ENCODE measurements at regions not wholly inside any gene's neighbourhood (a gene's known extent, or its start where the extent isn't known, plus 50 kb on each side); places are given as distances from the start of the nearest gene placed in this dataset.

DNA sequence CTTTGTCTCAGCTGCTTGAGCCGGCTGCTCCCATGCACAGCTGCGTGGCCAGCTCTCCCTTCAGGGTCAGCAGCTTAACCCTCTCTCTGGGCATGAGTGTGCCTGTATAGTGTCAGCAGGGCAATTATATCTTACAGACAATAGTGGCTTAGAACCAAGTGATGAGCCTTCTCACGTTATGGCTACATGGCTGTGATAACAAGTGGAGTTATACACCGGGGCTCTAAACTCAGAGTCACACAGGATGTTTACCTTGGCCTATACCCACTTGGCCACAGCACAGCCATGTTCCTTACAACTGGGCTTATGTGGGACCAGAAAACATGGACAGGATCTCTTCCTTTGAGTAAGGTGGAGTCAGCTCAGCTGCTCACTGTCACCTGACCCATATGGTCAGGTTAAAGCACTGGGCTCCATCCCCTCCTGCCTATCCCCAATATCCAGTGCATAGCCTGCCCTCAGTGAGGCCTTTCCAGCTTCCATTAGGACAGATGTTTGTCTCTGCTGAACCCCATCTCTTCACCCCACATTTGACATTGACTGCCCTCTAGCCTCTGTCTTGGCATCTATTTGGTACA is 294.2 kb upstream of the NCKAP5 start:
- Histone ChIP-seq H3K36me3 (no peaks in the 10 kb centered on the region), H3K27me3 (no peaks in the 10 kb centered on the region), H3K27ac (no peak overlapping the region), H3K4me3 (no peak overlapping the region), H3K9me3 (no peaks in the 10 kb centered on the region), H3K4me1 (no peaks in the 10 kb centered on the region)
- intact Hi-C loops (cut with DNase I): no loop called here
- TF ChIP-seq, protein P1, sequence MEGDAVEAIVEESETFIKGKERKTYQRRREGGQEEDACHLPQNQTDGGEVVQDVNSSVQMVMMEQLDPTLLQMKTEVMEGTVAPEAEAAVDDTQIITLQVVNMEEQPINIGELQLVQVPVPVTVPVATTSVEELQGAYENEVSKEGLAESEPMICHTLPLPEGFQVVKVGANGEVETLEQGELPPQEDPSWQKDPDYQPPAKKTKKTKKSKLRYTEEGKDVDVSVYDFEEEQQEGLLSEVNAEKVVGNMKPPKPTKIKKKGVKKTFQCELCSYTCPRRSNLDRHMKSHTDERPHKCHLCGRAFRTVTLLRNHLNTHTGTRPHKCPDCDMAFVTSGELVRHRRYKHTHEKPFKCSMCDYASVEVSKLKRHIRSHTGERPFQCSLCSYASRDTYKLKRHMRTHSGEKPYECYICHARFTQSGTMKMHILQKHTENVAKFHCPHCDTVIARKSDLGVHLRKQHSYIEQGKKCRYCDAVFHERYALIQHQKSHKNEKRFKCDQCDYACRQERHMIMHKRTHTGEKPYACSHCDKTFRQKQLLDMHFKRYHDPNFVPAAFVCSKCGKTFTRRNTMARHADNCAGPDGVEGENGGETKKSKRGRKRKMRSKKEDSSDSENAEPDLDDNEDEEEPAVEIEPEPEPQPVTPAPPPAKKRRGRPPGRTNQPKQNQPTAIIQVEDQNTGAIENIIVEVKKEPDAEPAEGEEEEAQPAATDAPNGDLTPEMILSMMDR (IDR thresholded peaks at IDR 0.05): no peak
- no peak for ATAC-seq
- no peak for DNase-seq
- 24% methylated on average over 2 of the region's 4 CpGs for WGBS (ENCODE audit: insufficient coverage, low coverage, low lambda C conversion rate, missing lambda C conversion rate)

DNA sequence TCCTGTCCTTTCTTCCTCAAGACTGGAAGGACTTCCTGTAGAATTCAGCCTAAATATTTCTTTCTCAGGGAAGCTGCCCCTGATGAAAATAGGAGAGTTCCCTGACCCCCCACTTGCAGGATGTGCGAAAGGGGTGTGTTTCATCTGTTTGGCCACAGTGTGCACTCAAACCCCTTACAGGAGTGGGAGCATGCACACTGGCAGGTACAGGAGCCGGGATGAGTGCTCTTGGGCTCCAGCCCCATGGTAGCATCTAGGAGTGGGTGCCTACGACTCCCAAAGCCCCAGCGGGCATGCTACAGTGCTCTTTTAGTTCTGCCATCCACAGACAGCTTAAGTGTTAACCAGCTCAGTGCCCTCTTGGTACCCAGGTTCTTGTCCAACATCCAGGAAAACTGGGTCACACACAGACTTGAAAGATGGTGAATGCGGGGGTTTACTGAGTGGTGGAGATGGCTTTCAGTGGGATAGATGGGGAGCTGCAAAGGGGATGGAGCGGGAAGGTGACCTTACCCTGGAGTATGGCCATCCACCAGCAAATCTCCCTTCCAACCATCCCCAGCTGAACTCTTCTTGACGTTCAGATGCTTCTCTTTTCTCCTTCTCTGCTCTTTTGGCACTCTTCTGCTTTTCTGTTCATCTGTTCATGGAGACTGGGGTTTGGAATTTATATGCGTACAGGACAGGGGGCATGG is 295.0 kb upstream of the NCKAP5 start:
- Histone ChIP-seq H3K27me3 (no peaks in the 10 kb centered on the region), H3K9me3 (no peaks in the 10 kb centered on the region), H3K27ac (no peak overlapping the region), H3K36me3 (no peaks in the 10 kb centered on the region), H3K4me1 (no peaks in the 10 kb centered on the region), H3K4me3 (no peak overlapping the region)
- intact Hi-C loops (cut with DNase I): no loop called here
- DNase-seq (no peak), ATAC-seq (no peak)
- 54% methylated on average over 3 of the region's 8 CpGs for WGBS (ENCODE audit: insufficient coverage, low coverage, low lambda C conversion rate, missing lambda C conversion rate)
- TF ChIP-seq, protein P1 (IDR thresholded peaks at IDR 0.05): no peak
- no peak for TF ChIP-seq POLR2A (IDR thresholded peaks at IDR 0.05)

DNA sequence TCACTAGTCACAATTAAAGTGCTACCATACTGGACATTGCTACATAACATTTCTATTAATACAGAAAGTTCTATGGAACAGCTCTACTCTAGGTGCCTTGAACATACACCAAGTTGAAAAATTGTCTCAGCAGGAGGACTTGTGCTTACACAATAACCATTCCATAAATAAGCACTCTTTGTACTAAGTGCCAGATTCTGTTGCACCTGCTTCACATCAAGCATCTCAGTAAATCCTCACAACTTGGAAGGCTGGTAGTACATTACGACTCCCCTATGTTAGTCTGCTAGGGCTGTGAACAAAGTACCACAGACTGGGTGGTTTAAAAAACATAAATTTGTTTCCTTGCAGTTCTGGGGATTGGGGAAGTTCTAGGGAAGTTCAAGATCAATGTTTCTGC is 296.9 kb upstream of the NCKAP5 start:
- ATAC-seq (no peak), DNase-seq (no peak)
- H3K4me3 ChIP-seq: no peak overlapping the region
- no peaks in the 10 kb centered on the region for H3K9me3 ChIP-seq
- no peak overlapping the region for H3K27ac ChIP-seq
- 55% methylated on average over 1 of the region's 1 CpG for WGBS (ENCODE audit: insufficient coverage, low coverage, low lambda C conversion rate, missing lambda C conversion rate)
- no peaks in the 10 kb centered on the region for H3K36me3 ChIP-seq
- intact Hi-C loops (cut with DNase I): no loop called here
- TF ChIP-seq, protein P1 (IDR thresholded peaks at IDR 0.05): no peak
- TF ChIP-seq POLR2A (IDR thresholded peaks at IDR 0.05): no peak
- H3K27me3 ChIP-seq: no peaks in the 10 kb centered on the region
- no peaks in the 10 kb centered on the region for H3K4me1 ChIP-seq

DNA sequence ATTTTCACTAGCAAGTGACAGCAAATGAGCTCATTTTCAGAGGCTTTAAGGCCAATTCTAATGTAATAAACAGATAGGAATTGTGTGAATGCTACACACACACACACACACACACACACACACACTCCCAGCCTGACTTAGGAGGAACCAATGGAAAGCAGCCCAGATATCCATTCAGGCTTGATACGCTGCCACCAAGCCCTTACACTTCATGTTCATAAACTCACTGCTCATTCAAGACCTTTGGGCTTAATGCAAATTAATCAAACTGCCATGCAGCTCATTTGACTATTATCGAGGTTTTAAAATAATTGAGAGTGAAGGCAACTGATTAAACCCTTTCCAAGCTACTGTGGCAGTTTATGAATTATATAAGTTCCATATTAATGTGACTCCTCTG is 298.9 kb upstream of the NCKAP5 start:
- intact Hi-C loops (cut with DNase I): no loop called here
- 65% methylated on average over 2 of the region's 2 CpGs for WGBS (ENCODE audit: insufficient coverage, low coverage, low lambda C conversion rate, missing lambda C conversion rate)
- H3K4me3 ChIP-seq: no peak overlapping the region

More for the DNA sequence above, 298.9 kb upstream of the NCKAP5 start:
- Histone ChIP-seq H3K9me3 (no peaks in the 10 kb centered on the region), H3K27me3 (no peaks in the 10 kb centered on the region), H3K27ac (no peak overlapping the region), H3K4me1 (no peaks in the 10 kb centered on the region), H3K36me3 (no peaks in the 10 kb centered on the region)
- ATAC-seq: no peak
- TF ChIP-seq POLR2A (IDR thresholded peaks at IDR 0.05): no peak
- TF ChIP-seq, protein P1 (IDR thresholded peaks at IDR 0.05): no peak
- no peak for DNase-seq

Data from right lobe of liver (tissue), 6 donors.